ENCODE measurements at regions not wholly inside any gene's neighbourhood (a gene's known extent, or its start where the extent isn't known, plus 50 kb on each side); places are given as distances from the start of the nearest gene placed in this dataset.

GRCh38 chr18:52000435-52000834 lies 339.6 kb upstream of the DCC start:
- H3K27me3 ChIP-seq (ENCODE audit: control insufficient read depth in 2 of 2, insufficient read depth in 2 of 2, low read length in 2 of 2): no peaks in the 10 kb centered on the region
- no peaks in the 10 kb centered on the region for H3K4me1 Mint-ChIP-seq
- no peaks in the 10 kb centered on the region for H3K36me3 ChIP-seq (ENCODE audit: control insufficient read depth in 2 of 3, insufficient read depth in 3 of 3, low read length in 3 of 3)
- no peak overlapping the region for H3K4me3 Mint-ChIP-seq
- no peak overlapping the region for H3K27ac ChIP-seq (ENCODE audit: low read depth, low read length)
- H3K9me3 Mint-ChIP-seq: peaks cover 0 to 5% (median 0%) of the 10 kb centered on the region in 11 donors
- no peaks in the 10 kb centered on the region for H3K27me3 Mint-ChIP-seq
- H3K4me1 ChIP-seq (ENCODE audit: control insufficient read depth in 2 of 2, insufficient read depth in 2 of 2, low read length in 2 of 2): no peaks in the 10 kb centered on the region
- H3K4me3 ChIP-seq (ENCODE audit: low read length): no peak overlapping the region
- H3K27ac Mint-ChIP-seq: no peak overlapping the region
- no peaks in the 10 kb centered on the region for H3K36me3 Mint-ChIP-seq
- no peak for ATAC-seq
- intact Hi-C loops (cut with micrococcal nuclease): no loop called here
- no peak for DNase-seq
- no peaks in the 10 kb centered on the region for H3K9me3 ChIP-seq (ENCODE audit: control insufficient read depth in 2 of 3, low read length in 3 of 3)
- POLR2A ChIA-PET: no interaction called here
- CTCF ChIA-PET: no interaction called here

GRCh38 chr18:52001106-52001505 lies 338.9 kb upstream of the DCC start:
- H3K27me3 Mint-ChIP-seq: no peaks in the 10 kb centered on the region
- DNase-seq: no peak
- intact Hi-C loops (cut with micrococcal nuclease): no loop called here
- no peaks in the 10 kb centered on the region for H3K4me1 Mint-ChIP-seq
- Histone ChIP-seq H3K9me3 (ENCODE audit: control insufficient read depth in 2 of 3, low read length in 3 of 3) (no peaks in the 10 kb centered on the region), H3K27ac (ENCODE audit: low read depth, low read length) (no peak overlapping the region), H3K36me3 (ENCODE audit: control insufficient read depth in 2 of 3, insufficient read depth in 3 of 3, low read length in 3 of 3) (no peaks in the 10 kb centered on the region), H3K4me1 (ENCODE audit: control insufficient read depth in 2 of 2, insufficient read depth in 2 of 2, low read length in 2 of 2) (no peaks in the 10 kb centered on the region), H3K4me3 (ENCODE audit: low read length) (no peak overlapping the region), H3K27me3 (ENCODE audit: control insufficient read depth in 2 of 2, insufficient read depth in 2 of 2, low read length in 2 of 2) (no peaks in the 10 kb centered on the region)
- ChIA-PET POLR2A (no interaction called here), CTCF (no interaction called here)
- no peak for ATAC-seq
- peaks cover 0 to 5% (median 0%) of the 10 kb centered on the region in 11 donors for H3K9me3 Mint-ChIP-seq
- H3K4me3 Mint-ChIP-seq: no peak overlapping the region
- H3K36me3 Mint-ChIP-seq: no peaks in the 10 kb centered on the region
- no peak overlapping the region for H3K27ac Mint-ChIP-seq

DNA sequence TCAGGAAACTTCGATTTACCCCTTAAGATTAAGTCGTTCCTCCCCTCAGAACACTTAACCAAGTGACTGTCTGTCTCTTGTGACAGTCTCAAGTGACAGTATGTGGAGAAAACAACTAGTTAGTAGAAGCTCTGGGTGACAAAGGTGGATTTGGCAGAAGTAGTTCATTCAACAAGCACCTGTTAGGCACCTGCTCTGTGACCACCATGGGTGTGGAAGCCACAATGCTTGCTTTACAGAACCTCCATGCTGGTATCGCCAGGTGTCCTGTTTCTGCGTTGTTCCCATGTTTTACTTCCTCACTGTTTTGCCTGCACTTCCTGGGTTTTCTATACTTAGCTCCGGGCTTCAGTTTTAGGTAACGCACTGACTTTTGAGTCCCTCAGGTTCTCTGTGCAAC lies 337.4 kb upstream of the DCC start:
- Mint-ChIP-seq H3K27ac (no peak overlapping the region), H3K4me1 (no peaks in the 10 kb centered on the region), H3K36me3 (no peaks in the 10 kb centered on the region), H3K4me3 (no peak overlapping the region), H3K27me3 (no peaks in the 10 kb centered on the region), H3K9me3 (peaks cover 0 to 5% (median 0%) of the 10 kb centered on the region in 11 donors)
- ATAC-seq (no peak), DNase-seq (no peak)
- POLR2A ChIA-PET: no interaction called here
- H3K36me3 ChIP-seq (ENCODE audit: control insufficient read depth in 2 of 3, insufficient read depth in 3 of 3, low read length in 3 of 3): no peaks in the 10 kb centered on the region
- H3K27ac ChIP-seq (ENCODE audit: low read depth, low read length): no peak overlapping the region
- no peaks in the 10 kb centered on the region for H3K9me3 ChIP-seq (ENCODE audit: control insufficient read depth in 2 of 3, low read length in 3 of 3)
- no peak overlapping the region for H3K4me3 ChIP-seq (ENCODE audit: low read length)
- intact Hi-C loops (cut with micrococcal nuclease): no loop called here
- H3K27me3 ChIP-seq (ENCODE audit: control insufficient read depth in 2 of 2, insufficient read depth in 2 of 2, low read length in 2 of 2): no peaks in the 10 kb centered on the region
- no peaks in the 10 kb centered on the region for H3K4me1 ChIP-seq (ENCODE audit: control insufficient read depth in 2 of 2, insufficient read depth in 2 of 2, low read length in 2 of 2)
- CTCF ChIA-PET: no interaction called here

DNA sequence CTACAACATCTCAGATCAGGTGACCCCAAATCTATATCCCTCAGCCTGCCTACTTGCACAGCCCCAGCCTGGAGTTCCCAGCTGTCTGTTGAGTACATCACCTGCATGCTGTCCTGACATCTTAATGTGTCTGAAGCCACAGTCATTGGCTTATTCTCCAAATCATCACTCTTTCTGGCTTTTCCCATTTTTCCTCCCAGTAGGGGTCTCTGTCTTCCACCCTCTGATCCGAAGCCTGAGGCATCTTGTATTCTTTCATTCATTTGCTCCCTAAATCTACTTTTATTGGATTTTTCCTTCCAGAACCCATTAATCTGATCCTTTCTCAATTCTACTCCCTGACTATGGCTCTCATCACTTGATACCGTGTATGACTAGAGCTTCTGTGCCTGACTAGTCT lies 332.9 kb upstream of the DCC start:
- DNase-seq (no peak), ATAC-seq (no peak)
- Mint-ChIP-seq H3K27me3 (no peaks in the 10 kb centered on the region), H3K9me3 (peaks cover 0 to 10% (median 0%) of the 10 kb centered on the region in 11 donors), H3K27ac (no peak overlapping the region), H3K36me3 (no peaks in the 10 kb centered on the region), H3K4me1 (no peaks in the 10 kb centered on the region), H3K4me3 (no peak overlapping the region)
- Histone ChIP-seq H3K4me1 (ENCODE audit: control insufficient read depth in 2 of 2, insufficient read depth in 2 of 2, low read length in 2 of 2) (no peaks in the 10 kb centered on the region), H3K9me3 (ENCODE audit: control insufficient read depth in 2 of 3, low read length in 3 of 3) (no peaks in the 10 kb centered on the region), H3K36me3 (ENCODE audit: control insufficient read depth in 2 of 3, insufficient read depth in 3 of 3, low read length in 3 of 3) (no peaks in the 10 kb centered on the region), H3K27ac (ENCODE audit: low read depth, low read length) (no peak overlapping the region), H3K4me3 (ENCODE audit: low read length) (no peak overlapping the region), H3K27me3 (ENCODE audit: control insufficient read depth in 2 of 2, insufficient read depth in 2 of 2, low read length in 2 of 2) (no peaks in the 10 kb centered on the region)
- ChIA-PET CTCF (no interaction called here), POLR2A (no interaction called here)
- intact Hi-C loops (cut with micrococcal nuclease): no loop called here

GRCh38 chr18:52008330-52008729 lies 331.7 kb upstream of the DCC start:
- ATAC-seq: no peak
- H3K27ac Mint-ChIP-seq: no peak overlapping the region
- CTCF ChIA-PET: no interaction called here

GRCh38 chr18:52008736-52009135 lies 331.3 kb upstream of the DCC start:
- Mint-ChIP-seq H3K9me3 (peaks cover 0 to 7% (median under 1%) of the 10 kb centered on the region in 11 donors), H3K27ac (no peak overlapping the region), H3K27me3 (no peaks in the 10 kb centered on the region), H3K36me3 (no peaks in the 10 kb centered on the region), H3K4me1 (no peaks in the 10 kb centered on the region), H3K4me3 (no peak overlapping the region)
- Histone ChIP-seq H3K4me1 (ENCODE audit: control insufficient read depth in 2 of 2, insufficient read depth in 2 of 2, low read length in 2 of 2) (no peaks in the 10 kb centered on the region), H3K36me3 (ENCODE audit: control insufficient read depth in 2 of 3, insufficient read depth in 3 of 3, low read length in 3 of 3) (no peaks in the 10 kb centered on the region), H3K4me3 (ENCODE audit: low read length) (no peak overlapping the region), H3K27me3 (ENCODE audit: control insufficient read depth in 2 of 2, insufficient read depth in 2 of 2, low read length in 2 of 2) (no peaks in the 10 kb centered on the region), H3K9me3 (ENCODE audit: control insufficient read depth in 2 of 3, low read length in 3 of 3) (no peaks in the 10 kb centered on the region), H3K27ac (ENCODE audit: low read depth, low read length) (no peak overlapping the region)
- ATAC-seq: no peak
- POLR2A ChIA-PET: no interaction called here
- intact Hi-C loops (cut with micrococcal nuclease): no loop called here
- DNase-seq: no peak
- CTCF ChIA-PET: no interaction called here

More at GRCh38 chr18:52008330-52008729, 331.7 kb upstream of the DCC start:
- no peak for DNase-seq
- Histone ChIP-seq H3K27me3 (ENCODE audit: control insufficient read depth in 2 of 2, insufficient read depth in 2 of 2, low read length in 2 of 2) (no peaks in the 10 kb centered on the region), H3K36me3 (ENCODE audit: control insufficient read depth in 2 of 3, insufficient read depth in 3 of 3, low read length in 3 of 3) (no peaks in the 10 kb centered on the region), H3K9me3 (ENCODE audit: control insufficient read depth in 2 of 3, low read length in 3 of 3) (no peaks in the 10 kb centered on the region), H3K4me3 (ENCODE audit: low read length) (no peak overlapping the region), H3K4me1 (ENCODE audit: control insufficient read depth in 2 of 2, insufficient read depth in 2 of 2, low read length in 2 of 2) (no peaks in the 10 kb centered on the region), H3K27ac (ENCODE audit: low read depth, low read length) (no peak overlapping the region)
- no peak overlapping the region for H3K4me3 Mint-ChIP-seq
- no peaks in the 10 kb centered on the region for H3K27me3 Mint-ChIP-seq
- no peaks in the 10 kb centered on the region for H3K36me3 Mint-ChIP-seq
- intact Hi-C loops (cut with micrococcal nuclease): no loop called here
- POLR2A ChIA-PET: no interaction called here
- H3K4me1 Mint-ChIP-seq: no peaks in the 10 kb centered on the region
- peaks cover 0 to 7% (median 0%) of the 10 kb centered on the region in 11 donors for H3K9me3 Mint-ChIP-seq

- Histone ChIP-seq H3K4me3 (ENCODE audit: low read length) (no peak overlapping the region), H3K27me3 (ENCODE audit: control insufficient read depth in 2 of 2, insufficient read depth in 2 of 2, low read length in 2 of 2) (no peaks in the 10 kb centered on the region), H3K4me1 (ENCODE audit: control insufficient read depth in 2 of 2, insufficient read depth in 2 of 2, low read length in 2 of 2) (no peaks in the 10 kb centered on the region), H3K9me3 (ENCODE audit: control insufficient read depth in 2 of 3, low read length in 3 of 3) (no peaks in the 10 kb centered on the region), H3K36me3 (ENCODE audit: control insufficient read depth in 2 of 3, insufficient read depth in 3 of 3, low read length in 3 of 3) (no peaks in the 10 kb centered on the region), H3K27ac (ENCODE audit: low read depth, low read length) (no peak overlapping the region)
- no peak for ATAC-seq
- Mint-ChIP-seq H3K4me3 (no peak overlapping the region), H3K27me3 (no peaks in the 10 kb centered on the region), H3K27ac (no peak overlapping the region), H3K4me1 (no peaks in the 10 kb centered on the region), H3K36me3 (no peaks in the 10 kb centered on the region), H3K9me3 (peaks cover 0 to 7% (median under 1%) of the 10 kb centered on the region in 11 donors)
- ChIA-PET POLR2A (no interaction called here), CTCF (no interaction called here)
- DNase-seq: no peak
- intact Hi-C loops (cut with micrococcal nuclease): no loop called here
Observed at GRCh38 chr18:52009958-52010357, 330.0 kb upstream of the DCC start.
